Testis (tissue), 2 donors: ENCODE measurements at regions not wholly inside any gene's neighbourhood (a gene's known extent, or its start where the extent isn't known, plus 50 kb on each side); places are given as distances from the start of the nearest gene placed in this dataset.
"Not testable (repeated sequence)": the region's sequence is repeated elsewhere in the genome, so short reads cannot be mapped to it uniquely, and the experiment has no call there.

Experiments
- POLR2A ChIP-seq: fragments of 450-650 bp; IDR thresholded peaks from one replicate; pipeline ENCODE4 v1.6.1; 2017; ENCODE audit warnings: antibody characterized with exemption, mild to moderate bottlenecking, moderate library complexity
- TF ChIP-seq, protein P1 (sequence below), 3 experiments: fragments of 450-650 bp in 2 of 3; fragments of 200-600 bp in 1 of 3; sonication (generic) in 1 of 3; IDR thresholded peaks; one replicate each; pipeline ENCODE4 v1.5.1; 2016 to 2019; ENCODE audit warnings: antibody characterized with exemption in 3 of 3, mild to moderate bottlenecking in 2 of 3, moderate library complexity in 1 of 3

DNA sequence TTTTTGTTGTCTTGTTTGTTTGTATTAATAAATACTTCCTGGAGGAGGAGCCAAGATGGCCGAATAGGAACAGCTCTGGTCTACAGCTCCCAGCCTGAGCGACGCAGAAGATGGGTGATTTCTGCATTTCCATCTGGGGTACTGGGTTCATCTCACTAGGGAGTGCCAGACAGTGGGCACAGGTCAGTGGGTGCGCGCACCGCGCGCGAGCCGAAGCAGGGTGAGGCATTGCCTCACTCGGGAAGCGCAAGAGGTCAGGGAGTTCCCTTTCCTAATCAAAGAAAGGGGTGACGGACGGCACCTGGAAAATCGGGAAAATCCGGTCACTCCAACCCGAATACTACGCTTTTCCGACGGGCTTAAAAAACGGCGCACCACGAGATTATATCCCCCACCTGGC is 786.8 kb downstream of the SI start:
- TF ChIP-seq POLR2A: not testable (repeated sequence)
- TF ChIP-seq, protein P1, sequence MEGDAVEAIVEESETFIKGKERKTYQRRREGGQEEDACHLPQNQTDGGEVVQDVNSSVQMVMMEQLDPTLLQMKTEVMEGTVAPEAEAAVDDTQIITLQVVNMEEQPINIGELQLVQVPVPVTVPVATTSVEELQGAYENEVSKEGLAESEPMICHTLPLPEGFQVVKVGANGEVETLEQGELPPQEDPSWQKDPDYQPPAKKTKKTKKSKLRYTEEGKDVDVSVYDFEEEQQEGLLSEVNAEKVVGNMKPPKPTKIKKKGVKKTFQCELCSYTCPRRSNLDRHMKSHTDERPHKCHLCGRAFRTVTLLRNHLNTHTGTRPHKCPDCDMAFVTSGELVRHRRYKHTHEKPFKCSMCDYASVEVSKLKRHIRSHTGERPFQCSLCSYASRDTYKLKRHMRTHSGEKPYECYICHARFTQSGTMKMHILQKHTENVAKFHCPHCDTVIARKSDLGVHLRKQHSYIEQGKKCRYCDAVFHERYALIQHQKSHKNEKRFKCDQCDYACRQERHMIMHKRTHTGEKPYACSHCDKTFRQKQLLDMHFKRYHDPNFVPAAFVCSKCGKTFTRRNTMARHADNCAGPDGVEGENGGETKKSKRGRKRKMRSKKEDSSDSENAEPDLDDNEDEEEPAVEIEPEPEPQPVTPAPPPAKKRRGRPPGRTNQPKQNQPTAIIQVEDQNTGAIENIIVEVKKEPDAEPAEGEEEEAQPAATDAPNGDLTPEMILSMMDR (IDR thresholded peaks at IDR 0.05): not testable (repeated sequence)
